ENCODE measurements at regions not wholly inside any gene's neighbourhood (a gene's known extent, or its start where the extent isn't known, plus 50 kb on each side); places are given as distances from the start of the nearest gene placed in this dataset.

DNA sequence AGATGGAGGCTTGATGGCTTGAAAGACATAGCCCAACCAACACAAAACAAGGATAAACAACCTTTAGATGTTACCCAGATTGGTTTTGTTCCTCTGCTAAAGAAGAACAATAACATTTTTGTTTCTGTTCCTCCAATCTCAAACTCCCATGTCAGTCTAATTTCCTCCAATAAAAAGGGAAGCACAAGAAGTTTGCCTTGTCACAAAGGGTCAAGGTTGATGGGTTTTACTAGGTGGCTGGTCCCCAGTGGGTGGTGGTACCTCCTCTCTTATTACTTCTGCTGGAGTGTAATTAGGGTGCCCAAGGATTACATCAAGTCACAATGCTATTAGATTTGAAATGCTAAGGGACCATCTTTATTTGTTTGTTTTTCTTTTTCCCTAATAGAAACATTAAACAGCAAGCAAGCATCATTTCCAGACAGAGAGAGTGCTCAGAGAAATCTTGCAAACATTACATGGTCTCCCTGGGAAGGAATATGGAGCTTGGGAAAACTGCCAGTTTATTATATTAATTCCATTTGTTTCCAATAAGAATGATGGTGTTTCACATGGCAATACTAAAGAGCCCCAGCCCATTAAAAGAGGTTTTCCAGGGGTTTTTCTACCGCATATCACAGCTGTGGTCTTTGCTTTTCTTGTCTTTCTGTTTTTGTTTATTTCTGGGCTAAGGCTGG lies 78.3 kb upstream of the AOAH start:
- no peak for DNase-seq

DNA sequence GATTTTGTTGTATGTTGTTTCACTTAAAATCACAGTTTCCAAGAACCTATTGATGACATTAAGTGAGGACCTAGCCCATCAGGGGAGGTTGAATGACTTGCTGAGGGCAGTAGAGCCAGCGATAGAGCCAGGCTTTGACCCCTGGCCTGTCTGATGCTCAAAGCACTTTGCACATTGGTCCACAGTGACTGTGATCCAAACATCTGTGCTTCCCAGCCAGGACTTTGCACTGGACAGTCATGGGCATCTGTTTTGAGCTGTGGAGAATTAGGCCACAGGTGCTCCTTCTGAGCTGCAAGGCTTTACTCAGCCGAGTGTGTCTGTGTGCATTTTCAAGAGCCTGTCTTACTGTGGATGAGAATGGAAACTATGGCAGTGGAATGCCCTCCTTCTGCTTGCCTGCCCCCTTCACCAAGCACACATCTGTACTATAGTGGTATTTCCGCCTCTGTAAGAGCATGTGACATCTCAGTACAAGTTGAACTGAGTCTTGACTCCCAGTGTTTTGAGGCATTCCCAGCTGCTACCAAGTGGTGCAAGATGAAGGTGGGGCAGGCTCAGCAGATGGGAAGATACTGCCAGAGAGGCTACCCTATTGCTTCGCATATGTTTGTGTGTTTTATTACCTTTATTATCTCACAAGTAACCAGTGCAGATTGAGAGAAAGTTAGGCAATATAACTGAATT lies 72.7 kb upstream of the AOAH start:
- DNase-seq = no peak

DNA sequence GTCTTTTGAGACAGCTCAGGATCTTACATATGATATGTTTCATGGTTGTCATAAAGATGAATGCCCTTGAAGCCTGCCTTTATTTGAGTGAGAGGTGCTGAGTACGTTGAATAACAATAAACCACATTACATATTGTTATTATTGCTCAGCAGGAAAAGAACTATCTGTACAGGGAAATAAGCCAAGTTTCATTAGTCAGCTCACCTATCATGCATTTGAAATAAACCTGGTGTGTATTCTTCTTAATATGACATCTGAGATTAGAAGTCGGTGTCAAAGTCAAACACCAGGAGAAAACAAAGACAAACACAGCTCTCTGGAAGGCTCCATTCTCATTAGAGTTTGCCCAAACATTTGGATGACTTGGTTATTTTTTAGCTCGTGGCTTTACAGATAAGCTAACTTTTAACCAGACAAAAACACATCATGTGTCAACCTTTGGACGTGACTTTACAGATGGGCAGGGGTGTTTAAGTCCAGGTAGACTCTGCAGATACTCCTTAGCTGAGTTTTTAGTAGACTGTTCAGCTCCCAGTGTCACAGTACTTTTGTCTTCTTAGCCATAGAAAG lies 71.2 kb upstream of the AOAH start:
- no peak for DNase-seq

DNA sequence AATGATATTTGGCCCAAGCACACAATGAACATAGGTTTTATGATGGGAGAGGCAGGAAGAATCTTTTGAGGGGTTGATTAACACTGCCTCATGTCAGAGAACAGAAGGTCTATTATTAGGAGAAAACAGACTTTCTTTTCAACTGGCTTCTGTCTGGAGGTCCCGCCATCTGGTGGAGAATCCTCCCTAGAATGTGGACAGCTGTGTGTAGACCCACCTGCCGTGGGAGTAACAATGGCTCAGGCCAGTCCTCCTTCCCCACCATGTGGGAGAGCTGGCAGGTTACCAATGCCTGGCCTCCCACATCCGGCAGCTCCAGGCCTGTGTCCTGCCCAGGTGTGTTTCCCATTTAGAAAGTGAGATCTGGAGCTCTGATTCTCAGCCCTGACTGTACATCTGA lies 70.4 kb upstream of the AOAH start:
- DNase-seq = no peak

GRCh38 chr7:36792421-36792820 lies 68.1 kb upstream of the AOAH start:
- DNase-seq = no peak

DNA sequence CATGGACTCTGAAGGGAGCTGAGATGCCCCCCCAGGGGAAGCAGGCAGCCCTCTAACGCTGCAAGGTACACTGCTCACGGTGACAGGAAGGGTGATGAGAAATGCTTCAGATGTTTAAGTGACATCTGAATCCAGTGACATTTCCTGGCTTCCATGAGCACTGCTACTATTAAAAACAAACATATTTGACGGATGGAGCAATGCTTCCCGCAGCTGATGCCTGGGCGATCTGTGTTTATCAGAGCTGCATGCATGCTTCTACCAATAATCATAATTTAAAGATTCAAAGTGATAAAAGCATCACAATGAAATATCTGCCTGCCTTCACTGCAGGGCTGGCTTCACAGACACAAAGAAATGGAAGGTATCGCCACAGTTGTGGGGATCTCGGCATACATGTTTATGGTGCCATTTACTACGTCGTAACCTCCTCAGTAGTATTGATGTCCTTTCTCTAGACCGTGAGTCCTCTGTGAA lies 66.1 kb upstream of the AOAH start:
- DNase-seq = no peak

- DNase-seq = no peak
These were observed 64.7 kb upstream of the AOAH start for GRCh38 chr7:36788825-36789470.

DNA sequence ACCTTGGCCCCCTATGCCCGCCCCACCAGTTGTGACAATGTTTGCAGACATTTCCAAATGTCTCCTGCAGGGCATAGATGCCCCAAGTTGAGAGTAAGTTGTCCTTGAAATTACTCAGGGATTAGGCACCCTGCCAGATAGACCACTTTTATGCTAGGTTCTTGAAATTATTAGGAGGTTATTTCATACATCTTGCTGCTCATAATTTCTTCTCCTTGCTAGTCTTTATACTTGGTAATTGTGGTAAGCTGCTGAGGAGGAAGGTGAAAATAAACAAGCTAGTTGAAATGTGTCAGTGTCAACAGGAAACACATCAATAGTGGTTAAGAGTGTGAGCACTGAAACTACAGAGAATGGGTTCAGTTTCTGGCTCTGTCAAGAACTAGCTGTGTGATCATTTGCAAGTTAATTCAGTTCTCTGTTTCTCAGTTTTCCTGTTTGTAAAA lies 63.7 kb upstream of the AOAH start:
- no peak for DNase-seq

- DNase-seq = peak; percentile 14
These were observed 61.0 kb upstream of the AOAH start for GRCh38 chr7:36784991-36785940.

GRCh38 chr7:36781011-36781738 lies 56.9 kb upstream of the AOAH start:
- no peak for DNase-seq

DNA sequence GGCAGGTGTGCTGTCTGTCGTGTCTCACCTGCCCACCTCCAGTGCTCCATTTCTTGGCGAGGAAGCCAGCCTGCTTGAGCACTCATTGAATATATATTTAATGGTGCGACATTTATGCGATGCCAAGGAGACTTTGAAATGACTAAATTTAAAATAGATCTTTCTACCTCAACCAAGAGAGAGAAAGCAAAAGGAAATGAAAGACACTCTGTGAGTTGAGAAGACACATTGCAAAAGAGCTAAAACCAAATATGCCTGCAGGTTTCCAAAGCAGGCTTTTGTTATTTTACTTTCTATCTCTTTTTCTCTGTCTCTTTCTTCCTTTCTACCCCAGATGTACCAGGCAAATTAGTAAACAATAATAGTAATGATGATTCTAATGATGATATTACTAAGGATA lies 53.6 kb upstream of the AOAH start:
- DNase-seq = no peak

- no peak for DNase-seq
These were observed 52.8 kb upstream of the AOAH start for GRCh38 chr7:36777062-36777461.

DNA sequence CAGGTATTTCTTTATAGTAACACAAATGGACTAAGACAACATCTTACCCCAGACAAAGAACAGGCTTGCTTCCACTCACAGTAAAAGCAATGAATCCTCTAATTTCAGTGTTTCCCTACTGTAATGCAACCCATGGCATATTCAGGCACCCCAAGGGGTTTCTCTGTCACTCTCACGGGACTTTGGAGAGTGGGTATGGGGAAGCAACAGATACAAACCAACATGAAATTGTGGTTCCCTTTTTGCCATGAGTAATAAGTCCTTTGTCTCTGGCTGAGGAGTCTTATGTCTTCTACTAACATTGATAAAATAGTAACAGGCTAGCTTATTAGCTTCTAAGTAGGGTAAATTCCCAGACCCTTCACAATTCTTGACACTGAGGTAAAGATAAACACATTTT lies 51.4 kb upstream of the AOAH start:
- no peak for DNase-seq

GRCh38 chr7:36775061-36775620 lies 50.8 kb upstream of the AOAH start:
- no peak for DNase-seq
